Stimulated activated CD4-positive, alpha-beta T cell treated with anti-CD3 and anti-CD28 coated beads, Interleukin-2, amount 100 ng/mL, for 24 hours (primary cell): ENCODE measurements at regions not wholly inside any gene's neighbourhood (a gene's known extent, or its start where the extent isn't known, plus 50 kb on each side); places are given as distances from the start of the nearest gene placed in this dataset.

Source experiments
- DNase-seq, 2 donors: peaks; one replicate each; pipeline ENCODE4 v3.0.0-alpha.2; 2020

DNA sequence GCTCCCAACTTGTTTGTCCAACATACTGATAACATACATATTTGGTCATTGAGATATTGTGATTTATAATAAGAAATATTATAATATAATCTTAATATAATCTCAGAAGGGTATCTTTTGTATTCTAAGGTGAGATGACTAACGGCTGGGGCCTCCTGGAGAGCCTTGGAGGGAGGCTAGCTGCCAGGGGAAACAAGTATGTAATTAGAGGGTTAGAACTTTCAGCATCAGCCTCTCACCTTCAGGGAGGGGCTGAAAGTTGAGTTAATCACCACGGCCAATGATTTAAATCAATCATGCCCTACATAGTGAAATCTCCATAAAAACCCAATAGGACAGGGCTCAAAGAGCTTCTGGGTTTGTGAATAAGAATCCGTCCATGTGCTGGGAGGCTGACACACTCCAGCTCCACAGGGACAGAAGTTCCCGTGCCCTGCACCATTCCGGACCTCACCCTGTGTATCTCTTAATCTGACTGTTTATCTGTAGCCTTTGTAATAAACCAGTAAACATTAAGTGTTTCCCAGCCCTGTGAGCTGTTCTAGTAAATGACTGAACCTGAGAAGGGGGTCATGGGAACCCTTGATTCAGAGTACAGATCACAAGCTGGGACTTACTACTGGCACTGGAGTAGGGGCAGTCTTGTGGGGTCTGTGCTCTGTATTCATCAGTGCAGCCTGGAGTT lies 86.3 kb upstream of the STEAP1B start:
- no peak for DNase-seq

DNA sequence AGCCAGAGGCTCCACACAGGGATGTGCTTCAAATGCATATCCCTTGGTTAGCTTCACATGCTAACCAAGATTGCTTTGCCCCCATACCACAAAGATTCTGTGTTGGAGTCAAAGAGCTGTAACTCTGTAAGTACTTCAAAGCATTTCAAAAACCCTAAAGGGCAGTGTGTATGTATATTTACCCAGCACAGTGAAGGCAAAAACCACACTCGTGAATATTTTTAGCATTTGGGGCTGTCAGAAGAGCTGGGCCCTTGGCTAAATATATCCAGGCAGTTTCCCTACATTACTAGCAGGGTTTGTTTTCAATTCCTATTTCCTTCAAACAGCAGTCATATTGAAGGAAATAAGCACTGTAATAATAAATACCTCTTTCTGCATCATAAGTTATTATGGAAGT lies 84.2 kb upstream of the STEAP1B start:
- DNase-seq, result no peak

GRCh38 chr7:22582863-22583622 lies 83.1 kb upstream of the STEAP1B start:
- no peak for DNase-seq

GRCh38 chr7:22581099-22581498 lies 81.1 kb upstream of the STEAP1B start:
- no peak for DNase-seq

DNA sequence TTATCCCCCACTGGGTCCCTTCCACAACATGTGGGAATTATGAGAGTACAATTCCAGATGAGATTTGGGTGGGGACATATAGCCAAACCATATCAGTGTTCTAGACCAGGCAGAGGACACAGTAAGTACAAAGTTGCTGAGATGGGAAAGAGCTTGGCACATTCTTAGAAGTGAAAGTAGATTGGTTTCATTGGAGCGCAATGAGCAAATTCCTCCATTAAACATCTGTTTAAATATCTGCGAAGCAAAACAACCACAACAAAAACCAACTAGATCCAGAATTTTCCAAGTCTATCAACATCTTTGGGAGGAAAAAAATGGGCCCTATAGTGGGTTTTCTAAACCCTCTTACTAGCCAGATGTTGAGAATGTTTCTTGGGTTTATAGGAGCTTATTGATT lies 80.0 kb upstream of the STEAP1B start:
- no peak for DNase-seq

DNA sequence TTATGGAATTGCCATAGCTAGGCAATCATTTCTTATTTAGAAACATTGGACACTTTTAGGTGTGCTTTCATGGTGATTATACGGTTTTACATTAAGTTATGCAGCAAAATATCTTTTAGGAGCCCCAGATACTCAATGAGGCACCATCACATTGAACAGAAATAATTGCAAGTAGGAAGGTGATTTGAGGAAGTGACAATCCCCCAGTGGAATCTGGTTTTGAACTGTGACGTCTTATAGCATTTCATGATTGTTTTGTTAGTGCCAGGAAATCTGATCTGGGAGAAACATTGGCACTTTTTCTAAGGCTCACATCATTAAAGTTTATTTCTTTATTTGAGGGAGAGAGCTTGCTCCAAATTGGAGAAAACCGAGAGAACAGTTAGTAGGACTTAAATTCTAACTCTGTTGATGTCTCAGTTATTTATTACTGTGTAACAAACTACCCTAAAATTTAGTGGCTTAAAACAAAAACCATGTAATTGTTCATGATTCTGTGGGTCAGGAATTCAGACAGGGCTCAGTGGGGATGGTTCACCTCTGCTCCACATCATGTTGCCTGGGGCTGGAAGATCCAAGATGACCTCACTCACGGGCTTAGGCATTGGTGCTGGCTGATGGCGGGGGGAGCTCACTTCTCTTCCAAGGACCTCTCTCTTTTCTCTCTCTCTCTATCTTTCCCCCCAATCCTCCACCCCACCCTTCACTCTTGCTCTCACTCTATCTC lies 78.2 kb upstream of the STEAP1B start:
- DNase-seq, result no peak

GRCh38 chr7:22577470-22578001 lies 77.5 kb upstream of the STEAP1B start:
- no peak for DNase-seq

DNA sequence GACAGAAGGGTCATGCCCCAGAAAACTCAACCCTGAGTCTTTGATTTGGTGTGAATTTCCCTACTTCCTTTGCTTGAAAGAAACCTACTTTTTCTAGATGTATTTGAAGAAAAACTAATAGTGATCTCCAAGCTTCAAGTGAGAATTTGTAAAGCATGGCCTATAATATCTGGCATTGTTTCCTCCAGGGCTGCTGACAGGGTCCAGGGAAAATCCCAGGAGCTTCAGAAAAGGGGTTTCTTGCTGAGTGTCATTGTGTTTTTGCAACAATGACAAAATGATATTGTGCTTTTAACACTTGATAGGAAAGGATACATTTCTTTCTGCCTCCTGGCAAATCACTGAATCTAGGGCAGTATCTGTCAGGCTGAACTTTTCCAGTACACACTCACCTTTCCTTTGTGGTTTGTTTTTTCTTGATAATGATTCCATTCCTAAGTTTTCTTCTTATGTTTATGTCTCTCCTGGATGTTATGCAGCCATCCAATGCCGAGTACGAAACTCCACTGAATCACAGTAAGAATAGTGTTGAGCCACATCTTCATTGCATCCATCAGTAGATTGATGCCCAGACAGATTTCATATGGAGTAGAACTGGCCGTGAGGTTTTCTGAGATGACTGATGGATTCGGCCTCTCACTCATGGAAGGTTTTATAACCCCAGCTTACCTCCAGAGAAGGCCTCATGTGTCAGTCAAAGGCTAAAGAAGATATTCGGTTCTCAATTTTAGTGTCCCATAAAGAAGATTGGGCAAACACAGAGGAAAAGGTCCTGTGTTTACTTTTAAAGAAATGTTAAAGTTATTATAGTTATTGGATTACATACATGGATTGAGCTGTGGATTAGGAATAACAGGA lies 76.9 kb upstream of the STEAP1B start:
- no peak for DNase-seq

GRCh38 chr7:22574754-22575520 lies 74.9 kb upstream of the STEAP1B start:
- DNase-seq, result no peak

DNA sequence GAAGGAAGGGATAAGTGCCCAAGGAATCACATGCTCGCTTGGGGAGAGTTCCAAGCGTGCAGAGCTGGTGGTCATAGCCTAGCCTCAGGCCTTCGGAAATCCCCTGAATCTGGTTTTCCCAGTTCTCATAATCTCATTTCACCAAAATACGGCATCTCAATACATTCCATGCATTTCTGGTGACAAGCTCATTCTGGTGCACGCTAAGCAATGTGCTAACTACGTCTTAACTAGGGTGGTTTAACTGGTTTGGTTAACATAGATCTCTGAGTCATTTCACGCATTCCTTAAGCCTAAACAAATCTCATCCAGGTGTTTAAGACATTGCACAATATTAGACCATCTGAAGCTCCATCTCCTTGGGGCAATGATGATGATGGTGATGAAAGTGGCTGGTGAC lies 72.9 kb upstream of the STEAP1B start:
- DNase-seq, result no peak

DNA sequence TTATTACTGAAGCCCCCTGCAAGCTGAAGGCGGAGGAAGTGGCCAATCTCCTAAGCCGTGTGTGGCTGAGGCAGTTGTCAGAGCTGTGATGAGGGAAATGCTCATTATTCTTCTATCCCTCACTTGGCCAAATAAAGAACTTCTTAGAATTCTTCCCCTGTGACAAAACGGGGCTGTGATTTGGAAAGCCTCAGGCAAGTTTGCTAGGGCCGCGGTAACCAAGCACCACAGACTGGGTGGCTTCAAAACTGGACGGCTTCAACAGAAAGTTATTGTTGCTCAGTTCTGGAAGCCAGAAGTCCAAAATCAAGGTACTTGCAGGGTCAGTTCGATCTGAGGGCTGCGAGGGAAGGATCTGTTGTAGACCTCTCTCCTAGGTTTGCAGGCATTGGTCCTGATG lies 72.3 kb upstream of the STEAP1B start:
- no peak for DNase-seq

GRCh38 chr7:22571766-22572165 lies 71.8 kb upstream of the STEAP1B start:
- no peak for DNase-seq

DNA sequence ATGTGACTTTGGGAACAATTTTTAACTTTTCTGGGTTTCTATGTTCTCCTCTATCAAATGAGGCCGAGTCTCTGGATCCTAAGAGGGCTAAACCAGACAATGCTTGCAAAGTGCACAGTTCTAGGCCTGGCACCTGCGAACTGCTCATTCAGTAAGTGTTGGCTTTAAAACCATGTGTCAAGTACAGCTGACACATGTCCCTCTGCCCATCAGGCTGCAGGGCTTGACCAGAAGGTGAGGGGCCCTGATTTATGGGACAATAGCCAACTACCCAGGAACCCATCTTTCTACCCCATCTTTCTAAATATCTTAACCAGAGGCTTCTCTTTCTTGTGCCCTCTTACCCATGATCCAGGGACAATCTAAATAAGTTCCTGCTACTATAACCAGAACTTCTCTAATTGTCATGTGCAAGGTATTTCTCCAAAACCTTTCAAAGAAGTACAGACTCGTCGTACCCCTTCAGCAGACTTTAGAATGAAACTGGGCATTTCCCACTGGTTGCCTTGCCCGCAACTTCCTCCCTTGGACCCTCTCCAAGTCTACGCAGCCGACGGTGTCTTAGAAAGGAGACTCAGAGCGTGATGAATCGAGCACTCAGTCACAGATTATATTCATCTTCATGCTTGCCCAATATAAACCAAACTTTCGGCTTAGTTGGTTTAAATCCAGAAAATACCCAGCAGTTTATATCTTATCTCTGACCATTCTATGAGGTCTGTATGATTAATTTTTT lies 69.8 kb upstream of the STEAP1B start:
- DNase-seq, result peak in 1 of 2 donors; percentile 30

GRCh38 chr7:22566592-22566991 lies 66.6 kb upstream of the STEAP1B start:
- no peak for DNase-seq

DNA sequence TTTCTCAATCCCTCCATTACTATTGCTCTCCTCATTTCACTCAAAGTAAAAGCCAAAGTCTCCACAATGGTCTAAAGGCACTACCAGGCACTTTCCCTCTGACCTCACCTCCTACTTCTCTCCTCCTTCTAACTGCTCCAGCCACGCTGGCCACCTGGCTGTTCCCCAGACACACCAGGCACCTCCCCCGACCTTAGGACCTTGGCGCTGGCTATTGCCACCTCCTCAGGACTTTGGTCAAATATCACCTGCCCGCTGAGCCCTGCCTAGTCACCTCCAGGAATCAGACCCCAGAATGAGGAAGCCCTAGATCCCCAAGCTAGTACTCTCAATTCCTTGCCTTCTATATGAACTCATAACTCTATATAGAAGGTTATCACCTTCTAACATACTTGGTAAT lies 66.2 kb upstream of the STEAP1B start:
- DNase-seq, result no peak

DNA sequence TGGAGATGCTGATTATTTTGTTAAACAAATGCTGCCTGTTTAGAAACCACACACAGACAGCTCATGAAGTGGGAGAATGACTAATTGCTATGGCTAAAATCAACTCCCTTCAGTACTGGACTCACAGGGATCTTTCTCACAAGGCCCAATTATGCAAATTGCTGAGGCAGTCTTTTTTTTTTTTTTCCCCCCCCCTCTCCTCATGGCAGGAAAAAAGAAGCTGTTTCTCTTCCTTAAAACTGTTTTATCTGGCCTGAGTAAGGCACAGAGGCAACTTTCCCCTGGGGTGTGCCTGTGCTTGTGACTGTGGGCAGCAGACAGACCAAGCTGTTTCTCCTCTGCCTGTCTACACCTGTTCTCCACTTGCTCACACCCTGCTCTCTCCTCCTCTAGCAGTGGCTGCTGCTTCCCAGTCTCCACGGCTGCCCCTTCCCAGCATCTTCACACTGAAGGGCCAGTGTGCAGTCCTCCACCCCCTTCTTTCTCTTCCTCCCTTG lies 65.4 kb upstream of the STEAP1B start:
- peak in 1 of 2 donors; percentile 12 for DNase-seq

- DNase-seq, result no peak
Observed at GRCh38 chr7:22564511-22565045, 64.6 kb upstream of the STEAP1B start.

- DNase-seq, result peak; percentile 29 to 40
Observed at GRCh38 chr7:22563621-22564241, 63.7 kb upstream of the STEAP1B start.

DNA sequence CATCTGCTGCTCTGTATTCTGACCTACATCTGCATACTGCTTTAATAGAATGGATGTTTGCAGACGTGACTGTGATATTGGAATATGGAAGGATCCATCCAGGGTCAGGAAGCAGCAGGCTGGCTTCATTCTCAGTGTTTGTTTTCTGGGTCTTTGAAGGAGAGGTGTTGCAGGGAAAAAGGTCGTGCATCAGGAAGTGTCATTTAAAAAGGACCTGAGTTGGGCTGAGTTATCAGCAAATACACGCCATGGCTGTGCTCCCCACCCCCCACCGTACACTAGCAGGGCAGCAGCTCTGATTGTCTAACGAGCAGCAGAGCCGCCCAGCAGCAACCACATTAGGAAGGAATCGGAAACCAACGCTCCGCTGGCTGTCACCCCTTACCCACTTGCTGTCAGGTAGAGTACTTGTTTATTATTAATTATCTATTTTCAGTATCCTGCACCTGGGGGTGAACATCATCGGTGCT lies 63.1 kb upstream of the STEAP1B start:
- peak in 1 of 2 donors; percentile 14 for DNase-seq
